IMR-90 (cell line): ENCODE measurements at regions not wholly inside any gene's neighbourhood (a gene's known extent, or its start where the extent isn't known, plus 50 kb on each side); places are given as distances from the start of the nearest gene placed in this dataset.

Source experiments
- ATAC-seq: fragments of 200-7000 bp; cut with Tn5 transposase; 2 replicates; pipeline ENCODE4 v1.9.1; 2020; ENCODE audit warnings: low read depth, mild to moderate bottlenecking, moderate library complexity
- BruUV-seq: library from RNA; stranded (reverse); fragments of 400-500 nt; replicated peaks from 2 replicates; lab custom pipeline; 2021; lab: Mats Ljungman, UMichigan
- CTCF ChIA-PET: fragments of 300-600 bp; formaldehyde crosslinking; extraction: SDS; loops from one replicate; lab custom pipeline; 2021; ENCODE audit warnings: antibody characterized with exemption; lab: Yijun Ruan, JAX
- POLR2A ChIA-PET: fragments of 300-600 bp; sonication (Branson Sonifier 250); formaldehyde crosslinking; loops from one replicate; lab custom pipeline; 2022; ENCODE audit warnings: antibody characterized with exemption; ENCODE audit not compliant: unreplicated experiment; lab: Charles Lee
- DNase-seq: peaks from one replicate; pipeline ENCODE4 v3.0.0; 2013
- H2AFZ ChIP-seq: replicated peaks from 2 replicates; pipeline ENCODE3; 2013; ENCODE audit warnings: low read length, mild to moderate bottlenecking; ENCODE audit not compliant: poor library complexity
- H2AK5ac ChIP-seq: 2 replicates; pipeline ENCODE4 v1.6.1; 2013; ENCODE audit warnings: low read depth, low read length, inconsistent platforms
- H2AK9ac ChIP-seq: replicated peaks from 2 replicates; pipeline ENCODE3; 2013; ENCODE audit warnings: mild to moderate bottlenecking, low read depth, low read length, moderate library complexity; ENCODE audit not compliant: poor library complexity
- H2BK120ac ChIP-seq: 2 replicates; pipeline ENCODE4 v1.6.1; 2013; ENCODE audit warnings: low read depth, low read length, inconsistent platforms
- H2BK15ac ChIP-seq: 3 replicates; pipeline ENCODE4 v1.6.1; 2013; ENCODE audit warnings: low read depth, low read length, inconsistent platforms
- H2BK20ac ChIP-seq: 2 replicates; pipeline ENCODE4 v1.6.1; 2013; ENCODE audit warnings: low read depth, mild to moderate bottlenecking, inconsistent platforms, low read length, moderate library complexity
- H2BK5ac ChIP-seq: 2 replicates; pipeline ENCODE4 v1.6.1; 2013; ENCODE audit warnings: mild to moderate bottlenecking, low read depth, low read length, inconsistent platforms; ENCODE audit not compliant: poor library complexity, severe bottlenecking
- H3K14ac ChIP-seq: replicated peaks from 2 replicates; pipeline ENCODE4 v1.6.1; 2013; ENCODE audit warnings: low read depth, low read length, inconsistent platforms
- H3K18ac ChIP-seq: 2 replicates; pipeline ENCODE4 v1.6.1; 2013; ENCODE audit warnings: low read depth, low read length, control low read depth
- H3K23ac ChIP-seq: 2 replicates; pipeline ENCODE4 v1.6.1; 2013; ENCODE audit warnings: low read depth, low read length, inconsistent platforms
- H3K27ac ChIP-seq: 2 replicates; pipeline ENCODE4 v1.5.1; 2013; ENCODE audit warnings: mild to moderate bottlenecking, control low read depth, low read length; ENCODE audit not compliant: insufficient read depth
- H3K27me3 ChIP-seq: 2 replicates; pipeline ENCODE4 v1.6.1; 2013; ENCODE audit warnings: low read length; ENCODE audit not compliant: control insufficient read depth, insufficient read depth
- H3K36me3 ChIP-seq: 2 replicates; pipeline ENCODE4 v1.6.1; 2013; ENCODE audit warnings: low read length, mixed read lengths; ENCODE audit not compliant: control insufficient read depth, insufficient read depth
- H3K4ac ChIP-seq: 2 replicates; pipeline ENCODE4 v1.6.1; 2013; ENCODE audit warnings: low read depth, low read length, inconsistent platforms
- H3K4me1 ChIP-seq: 2 replicates; pipeline ENCODE4 v1.6.1; 2013; ENCODE audit warnings: low read length, mixed read lengths; ENCODE audit not compliant: control insufficient read depth, insufficient read depth
- H3K4me2 ChIP-seq: 2 replicates; pipeline ENCODE4 v1.6.1; 2013; ENCODE audit warnings: low read depth, mild to moderate bottlenecking, control low read depth, low read length, moderate library complexity
- H3K4me3 ChIP-seq: 2 replicates; pipeline ENCODE4 v1.5.1; 2013; ENCODE audit warnings: low read depth, mild to moderate bottlenecking, control low read depth, low read length, moderate library complexity; ENCODE audit not compliant: insufficient read depth
- H3K56ac ChIP-seq: 2 replicates; pipeline ENCODE4 v1.6.1; 2013; ENCODE audit warnings: low read length, inconsistent platforms; ENCODE audit not compliant: insufficient read depth; ENCODE audit errors: extremely low read depth
- H3K79me1 ChIP-seq, 2 experiments: 2 replicates each; pipeline ENCODE4 v1.6.1; 2013; ENCODE audit warnings: low read length in 2 of 2, inconsistent platforms in 1 of 2, low read depth in 1 of 2
- H3K9ac ChIP-seq: 2 replicates; pipeline ENCODE4 v1.6.1; 2013; ENCODE audit warnings: low read depth, low read length, control low read depth
- H3K9me1 ChIP-seq: 2 replicates; pipeline ENCODE4 v1.6.1; 2013; ENCODE audit warnings: low read length, inconsistent platforms; ENCODE audit not compliant: insufficient read depth
- H3K9me3 ChIP-seq: 2 replicates; pipeline ENCODE4 v1.6.1; 2013; ENCODE audit warnings: low read length; ENCODE audit not compliant: control insufficient read depth, insufficient read depth
- H4K20me1 ChIP-seq: 2 replicates; pipeline ENCODE4 v1.6.1; 2013; ENCODE audit warnings: low read length, inconsistent platforms; ENCODE audit not compliant: insufficient read depth
- H4K5ac ChIP-seq: 2 replicates; pipeline ENCODE4 v1.6.1; 2013; ENCODE audit warnings: mild to moderate bottlenecking, low read depth, low read length, control low read depth
- H4K8ac ChIP-seq, 2 experiments: 2 replicates each; pipeline ENCODE4 v1.6.1; 2013; ENCODE audit warnings: low read depth in 2 of 2, low read length in 2 of 2, control low read depth in 1 of 2, inconsistent platforms in 1 of 2
- H4K91ac ChIP-seq: 2 replicates; pipeline ENCODE4 v1.6.1; 2013; ENCODE audit warnings: low read depth, low read length, inconsistent platforms; ENCODE audit not compliant: insufficient read depth
- CEBPB ChIP-seq: IDR thresholded peaks from 2 replicates; pipeline ENCODE4 v1.6.1; 2012; ENCODE audit warnings: low read depth, low read length, improper control_type of control experiment
- CHD1 ChIP-seq: IDR thresholded peaks from 2 replicates; pipeline ENCODE4 v1.6.1; 2012; ENCODE audit warnings: low read depth, low read length, improper control_type of control experiment
- CTCF ChIP-seq: conservative IDR thresholded peaks from 2 replicates; pipeline ENCODE4 v1.5.1; 2012; ENCODE audit warnings: mild to moderate bottlenecking, low read depth, low read length, improper control_type of control experiment
- ELK1 ChIP-seq: fragments of 150-350 bp; IDR thresholded peaks from 2 replicates; pipeline ENCODE4 v1.6.1; 2016; ENCODE audit warnings: low read depth, mild to moderate bottlenecking, low read length, moderate library complexity, borderline replicate concordance
- FOS ChIP-seq: fragments of 150-350 bp; IDR thresholded peaks from 2 replicates; pipeline ENCODE4 v1.6.1; 2016; ENCODE audit warnings: low read depth, low read length
- MAFK ChIP-seq: IDR thresholded peaks from 2 replicates; pipeline ENCODE4 v1.6.1; 2012; ENCODE audit warnings: low read depth, low read length, improper control_type of control experiment
- MAZ ChIP-seq: IDR thresholded peaks from 2 replicates; pipeline ENCODE4 v1.6.1; 2012; ENCODE audit warnings: low read depth, mild to moderate bottlenecking, low read length, improper control_type of control experiment, moderate library complexity, borderline replicate concordance
- MXI1 ChIP-seq: IDR thresholded peaks from 2 replicates; pipeline ENCODE4 v1.6.1; 2012; ENCODE audit warnings: low read depth, mild to moderate bottlenecking, low read length, moderate library complexity, borderline replicate concordance
- NFE2L2 ChIP-seq: fragments of 150-350 bp; IDR thresholded peaks from 2 replicates; pipeline ENCODE4 v1.6.1; 2016; ENCODE audit warnings: low read depth, mild to moderate bottlenecking, low read length
- POLR2A ChIP-seq: IDR thresholded peaks from 2 replicates; pipeline ENCODE4 v1.6.1; 2012; ENCODE audit warnings: mild to moderate bottlenecking, low read depth, low read length
- RAD21 ChIP-seq: IDR thresholded peaks from 2 replicates; pipeline ENCODE4 v1.6.1; 2012; ENCODE audit warnings: low read length, improper control_type of control experiment
- RCOR1 ChIP-seq: IDR thresholded peaks from 2 replicates; pipeline ENCODE4 v1.6.1; 2012; ENCODE audit warnings: mild to moderate bottlenecking, low read length, improper control_type of control experiment; ENCODE audit not compliant: insufficient replicate concordance
- RFX5 ChIP-seq: IDR thresholded peaks from 2 replicates; pipeline ENCODE4 v1.8.0; 2012; ENCODE audit warnings: low read depth, mild to moderate bottlenecking, low read length, moderate library complexity
- SMC3 ChIP-seq: fragments of 150-350 bp; IDR thresholded peaks from 2 replicates; pipeline ENCODE4 v1.6.1; 2016; ENCODE audit warnings: low read depth, mild to moderate bottlenecking, antibody characterized with exemption, low read length, moderate library complexity
- USF2 ChIP-seq: fragments of 150-350 bp; IDR thresholded peaks from 2 replicates; pipeline ENCODE4 v1.6.1; 2017; ENCODE audit warnings: mild to moderate bottlenecking, antibody characterized with exemption, low read length, low read depth
- WGBS, 2 experiments: methylation state at CpG; one replicate each; pipeline versions ENCODE4 v1.1.5 to v1.1.7; 2013; ENCODE audit warnings: missing lambda C conversion rate in 2 of 2; ENCODE audit not compliant: insufficient read length in 1 of 2; ENCODE audit errors: extremely low coverage in 2 of 2; 5-methylcytosine and 5-hydroxymethylcytosine counted together
- dilution Hi-C: fragments of 300-500 bp; cut with HindIII; formaldehyde crosslinking; loops from one replicate; pipeline ENCODE4 v1.14.3; 2018; ENCODE audit warnings: low sequenced_read_pairs; ENCODE audit not compliant: unreplicated experiment
- in situ Hi-C: fragments of 300-500 bp; cut with MboI; formaldehyde crosslinking; loops from 3 replicates; pipeline ENCODE4 v1.14.3; 2019; ENCODE audit warnings: low sequenced_read_pairs, inconsistent platforms, mixed read lengths
- intact Hi-C: fragments of 100-400 bp; cut with micrococcal nuclease; formaldehyde crosslinking; loops from 2 replicates; pipeline ENCODE4 v1.10.0; 2022

GRCh38 chr2:175476374-175476773, 294.9 kb upstream of the ATP5MC3 start:
- dilution Hi-C loops (no loop called here), intact Hi-C loops (no loop called here), in situ Hi-C loops (no loop called here)
- CTCF ChIA-PET = no interaction called here
- H4K20me1 ChIP-seq = no peaks in the 10 kb centered on the region
- no peak overlapping the region for H2BK15ac ChIP-seq
- no peak overlapping the region for H3K56ac ChIP-seq
- H2BK120ac ChIP-seq = no peak overlapping the region
- no peak overlapping the region for H3K27ac ChIP-seq
- H4K5ac ChIP-seq = no peak overlapping the region
- no peak for ATAC-seq
- DNase-seq = no peak
- no peaks in the 10 kb centered on the region for H3K4me1 ChIP-seq
- no peaks in the 10 kb centered on the region for H3K9me1 ChIP-seq
- H3K9ac ChIP-seq = no peak overlapping the region
- no peaks in the 10 kb centered on the region for H3K36me3 ChIP-seq
- H3K18ac ChIP-seq = no peak overlapping the region
- H3K4ac ChIP-seq = no peak overlapping the region
- H3K27me3 ChIP-seq = no peaks in the 10 kb centered on the region
- H3K14ac ChIP-seq = no peak overlapping the region
- POLR2A ChIA-PET = no interaction called here
- H4K91ac ChIP-seq = no peak overlapping the region
- H3K4me3 ChIP-seq = no peak overlapping the region
- no peak overlapping the region for H3K4me2 ChIP-seq
- no peak overlapping the region for H3K23ac ChIP-seq
- H3K79me1 ChIP-seq = no peaks in the 10 kb centered on the region
- no peak overlapping the region for H2AFZ ChIP-seq
- no peak overlapping the region for H2AK9ac ChIP-seq
- no TSS peak for BruUV-seq
- TF ChIP-seq RAD21 (no peak), CHD1 (no peak), MXI1 (no peak), USF2 (no peak), RCOR1 (no peak), RFX5 (no peak), MAFK (no peak), CEBPB (no peak), SMC3 (no peak), POLR2A (no peak), NFE2L2 (no peak), MAZ (no peak), FOS (no peak), ELK1 (no peak), CTCF (no peak)
- H4K8ac ChIP-seq = no peak overlapping the region
- WGBS, 2 experiments = no CpG with 5 or more reads among the region's 1 CpG
- H2BK5ac ChIP-seq = no peak overlapping the region
- no peak overlapping the region for H2BK20ac ChIP-seq
- H2AK5ac ChIP-seq = no peak overlapping the region
- H3K9me3 ChIP-seq = no peaks in the 10 kb centered on the region
